K562 (cell line): ENCODE measurements at regions not wholly inside any gene's neighbourhood (a gene's known extent, or its start where the extent isn't known, plus 50 kb on each side); places are given as distances from the start of the nearest gene placed in this dataset.

ENCODE experiments used
- ATAC-seq: fragments of 200-7000 bp; cut with Tn5 transposase; 3 replicates; pipeline ENCODE4 v1.9.1; 2020; ENCODE audit warnings: moderate library complexity
- BruUV-seq: library from RNA; stranded (reverse); fragments of 400-500 nt; replicated peaks from 2 replicates; lab custom pipeline; 2021; lab: Mats Ljungman, UMichigan
- CTCF ChIA-PET: fragments of 300-600 bp; formaldehyde crosslinking; extraction: SDS; loops from one replicate; lab custom pipeline; 2021; ENCODE audit warnings: low intra/inter-chr PET ratio; lab: Yijun Ruan, JAX
- POLR2A ChIA-PET: fragments of 300-600, 350-650 bp; sonication (Branson Sonifier 250); formaldehyde crosslinking; extraction: SDS; loops from one replicate; lab custom pipeline; 2021; ENCODE audit warnings: antibody characterized with exemption, inconsistent platforms; lab: Yijun Ruan, JAX
- DNase-seq, 4 experiments: peaks; one replicate each; pipeline versions ENCODE4 v3.0.0 to v3.0.0-alpha.2; 2011 to 2018; ENCODE audit warnings: low spot score in 3 of 4, mixed read lengths in 3 of 4; ENCODE audit errors: extremely low read depth in 1 of 4
- FAIRE-seq: peaks from 2 replicates; lab custom pipeline; 2011; peaks lifted over from hg19 to GRCh38; lab: Jason Lieb, UNC
- H2AFZ ChIP-seq: 2 replicates; pipeline ENCODE4 v1.6.0; 2011; ENCODE audit warnings: low read depth, low read length, control low read depth, inconsistent platforms
- H3K27ac ChIP-seq: fragments of 200-600 bp; 3 replicates; pipeline ENCODE4 v1.8.0; 2011; ENCODE audit warnings: low read depth, mild to moderate bottlenecking, control low read depth, inconsistent platforms, low read length, moderate library complexity, mixed read lengths; ENCODE audit errors: extremely low read depth
- H3K27me3 ChIP-seq, 2 experiments: fragments of 300-600 bp in 1 of 2; 2 replicates in 1 of 2; 3 replicates in 1 of 2; pipeline versions ENCODE4 v1.6.0 to v1.8.0; 2011; ENCODE audit warnings: inconsistent platforms in 2 of 2, low read length in 2 of 2, mild to moderate bottlenecking in 1 of 2, mixed read lengths in 1 of 2, moderate library complexity in 1 of 2; ENCODE audit not compliant: control insufficient read depth in 2 of 2, insufficient read depth in 2 of 2
- H3K36me3 ChIP-seq: fragments of 300-600 bp; 3 replicates; pipeline ENCODE4 v1.8.0; 2011; ENCODE audit warnings: mild to moderate bottlenecking, low read length, inconsistent platforms; ENCODE audit not compliant: control insufficient read depth, insufficient read depth
- H3K4me1 ChIP-seq, 2 experiments: fragments of 200-600 bp in 1 of 2; replicated peaks in 1 of 2; 2 replicates in 1 of 2; 3 replicates in 1 of 2; pipeline versions ENCODE4 v1.5.1 to v1.8.0; 2011; ENCODE audit warnings: inconsistent platforms in 2 of 2, low read length in 2 of 2, mild to moderate bottlenecking in 1 of 2, mixed read lengths in 1 of 2, moderate library complexity in 1 of 2; ENCODE audit not compliant: control insufficient read depth in 2 of 2, insufficient read depth in 2 of 2
- H3K4me2 ChIP-seq: 2 replicates; pipeline ENCODE4 v1.6.1; 2011; ENCODE audit warnings: low read length, control low read depth, inconsistent platforms, mixed read lengths; ENCODE audit not compliant: insufficient read depth
- H3K4me3 ChIP-seq: fragments of 200-600 bp; sonication (generic), shearing (Covaris generic); 2 replicates; pipeline ENCODE4 v1.5.1; 2016; ENCODE audit warnings: control low read depth, inconsistent platforms
- H3K79me2 ChIP-seq: fragments of 200-600 bp; 3 replicates; pipeline ENCODE4 v1.8.0; 2011; ENCODE audit warnings: low read length, inconsistent platforms; ENCODE audit not compliant: control insufficient read depth, insufficient read depth
- H3K9ac ChIP-seq, 2 experiments: 2 replicates each; pipeline versions ENCODE4 v1.6.0 to v1.6.1; 2011; ENCODE audit warnings: low read depth in 2 of 2, low read length in 2 of 2, control low read depth in 1 of 2, inconsistent platforms in 1 of 2, mild to moderate bottlenecking in 1 of 2, mixed read lengths in 1 of 2; ENCODE audit not compliant: insufficient read depth in 1 of 2
- H3K9me1 ChIP-seq: one replicate; pipeline ENCODE4 v1.6.0; 2011; ENCODE audit warnings: inconsistent platforms, mild to moderate bottlenecking, low read length, moderate library complexity; ENCODE audit not compliant: control insufficient read depth, insufficient read depth
- H3K9me3 ChIP-seq: replicated peaks from 2 replicates; pipeline ENCODE4 v1.5.1; 2011; ENCODE audit warnings: low read depth, low read length, inconsistent platforms; ENCODE audit not compliant: control insufficient read depth, insufficient read depth
- H4K20me1 ChIP-seq: replicated peaks from 2 replicates; pipeline ENCODE4 v1.6.1; 2011; ENCODE audit warnings: low read length, inconsistent platforms, mixed read lengths; ENCODE audit not compliant: control insufficient read depth, insufficient read depth
- DDX20 ChIP-seq: fragments of 450-650 bp; IDR thresholded peaks from 2 replicates; pipeline ENCODE4 v1.6.1; 2016; ENCODE audit warnings: missing genetic modification characterization, low read depth, mild to moderate bottlenecking, missing compliant biosample characterization, moderate library complexity
- ETS2 ChIP-seq: IDR thresholded peaks from 2 replicates; pipeline ENCODE4 v1.6.1; 2016; ENCODE audit warnings: borderline replicate concordance, missing genetic modification characterization, mild to moderate bottlenecking, moderate library complexity, missing compliant biosample characterization; ENCODE audit not compliant: poor library complexity, severe bottlenecking
- FOXK1 ChIP-seq: sonication (generic); formaldehyde crosslinking; IDR thresholded peaks from 2 replicates; pipeline ENCODE4 v1.8.0; 2022; ENCODE audit warnings: missing genetic modification reagents, mild to moderate bottlenecking, borderline replicate concordance
- GATAD2A ChIP-seq: fragments of 450-650 bp; IDR thresholded peaks from 2 replicates; pipeline ENCODE4 v1.6.1; 2017
- KLF1 ChIP-seq: fragments of 450-650 bp; IDR thresholded peaks from 2 replicates; pipeline ENCODE4 v1.6.1; 2016; ENCODE audit warnings: missing genetic modification characterization, missing compliant biosample characterization
- LCOR ChIP-seq: sonication (generic); formaldehyde crosslinking; IDR thresholded peaks from 2 replicates; pipeline ENCODE4 v1.8.0; 2022; ENCODE audit warnings: mild to moderate bottlenecking, missing genetic modification reagents
- MYC ChIP-seq, 2 experiments: fragments of 250-450 bp in 1 of 2; sonication (Bioruptor Pico) in 1 of 2; IDR thresholded peaks; 2 replicates each; pipeline versions ENCODE4 v1.5.1 to v1.6.1; 2012 to 2021; ENCODE audit warnings: low read depth in 2 of 2, borderline replicate concordance in 1 of 2, improper control_type of control experiment in 1 of 2, low read length in 1 of 2, mild to moderate bottlenecking in 1 of 2, moderate library complexity in 1 of 2
- NCOA6 ChIP-seq: fragments of 450-650 bp; IDR thresholded peaks from 2 replicates; pipeline ENCODE4 v1.6.1; 2017; ENCODE audit warnings: mild to moderate bottlenecking
- SMAD4 ChIP-seq: fragments of 250-450 bp; sonication (Bioruptor Pico); conservative IDR thresholded peaks from 2 replicates; pipeline ENCODE4 v1.8.0; 2021; ENCODE audit warnings: inconsistent platforms, mild to moderate bottlenecking, moderate library complexity
- SRSF9 ChIP-seq: fragments of 200-400 bp; formaldehyde crosslinking; IDR thresholded peaks from 2 replicates; pipeline ENCODE4 v1.6.1; 2017; ENCODE audit warnings: low read depth, low read length, borderline replicate concordance
- TBL1XR1 ChIP-seq, 2 experiments: IDR thresholded peaks; 2 replicates each; pipeline ENCODE4 v1.6.1; 2012; ENCODE audit warnings: improper control_type of control experiment in 2 of 2, low read length in 2 of 2, mild to moderate bottlenecking in 1 of 2
- TCF3 ChIP-seq: sonication (generic); formaldehyde crosslinking; IDR thresholded peaks from 2 replicates; pipeline ENCODE4 v1.4.0; 2020; ENCODE audit warnings: mild to moderate bottlenecking, missing genetic modification reagents
- TCF7 ChIP-seq: sonication (generic); IDR thresholded peaks from 2 replicates; pipeline ENCODE4 v1.6.1; 2016; ENCODE audit warnings: antibody characterized with exemption, borderline replicate concordance
- TCF7L2 ChIP-seq: fragments of 150-350 bp; IDR thresholded peaks from 2 replicates; pipeline ENCODE4 v1.6.1; 2016; ENCODE audit warnings: low read depth, mild to moderate bottlenecking, low read length, moderate library complexity
- TGIF2 ChIP-seq: sonication (generic); formaldehyde crosslinking; IDR thresholded peaks from 2 replicates; pipeline ENCODE4 v1.8.1; 2022; ENCODE audit warnings: mild to moderate bottlenecking, missing genetic modification reagents, moderate library complexity
- ZNF24 ChIP-seq: fragments of 450-650 bp; IDR thresholded peaks from 2 replicates; pipeline ENCODE4 v1.6.1; 2016
- ZNF3 ChIP-seq: fragments of 250-450 bp; sonication (Bioruptor Pico); IDR thresholded peaks from 2 replicates; pipeline ENCODE4 v1.5.0; 2021; ENCODE audit warnings: mild to moderate bottlenecking, moderate library complexity
- ZNF316 ChIP-seq: fragments of 450-650 bp; IDR thresholded peaks from 2 replicates; pipeline ENCODE4 v1.6.1; 2016
- ZNF408 ChIP-seq: fragments of 250-450 bp; sonication (Bioruptor Pico); IDR thresholded peaks from 2 replicates; pipeline ENCODE4 v1.4.0; 2020; ENCODE audit warnings: low read depth, mild to moderate bottlenecking, moderate library complexity
- ZNF518B ChIP-seq: fragments of 250-450 bp; sonication (Bioruptor Pico); IDR thresholded peaks from 2 replicates; pipeline ENCODE4 v1.5.0; 2021; ENCODE audit warnings: mild to moderate bottlenecking, moderate library complexity
- WGBS: fragments of 100-300 bp; shearing (Covaris generic); methylation state at CpG from one replicate; pipeline ENCODE4 v1.1.6; 2016; ENCODE audit warnings: low coverage, mixed read lengths; ENCODE audit not compliant: insufficient coverage; ENCODE audit errors: missing lambda C conversion rate; 5-methylcytosine and 5-hydroxymethylcytosine counted together
- in situ Hi-C: fragments of 300-500 bp; cut with MboI; formaldehyde crosslinking; loops from 4 replicates; pipeline ENCODE4 v1.15.0; 2018; ENCODE audit warnings: inconsistent platforms, mixed read lengths
- intact Hi-C: fragments of 100-400 bp; cut with micrococcal nuclease; formaldehyde crosslinking; loops from 2 replicates; pipeline ENCODE4 v1.14.2; 2022

GRCh38 chr9:108467653-108468324, 388.0 kb downstream of the ACTL7B start:
- CTCF ChIA-PET, result no interaction called here
- FAIRE-seq, result no peak
- no peak; the same call in 2 of the 3 replicates for ATAC-seq
- TF ChIP-seq TGIF2 (CRISPR knock-in tag) (no peak), ZNF316 (no peak), ZNF24 (no peak), GATAD2A (no peak), TCF7 (no peak), FOXK1 (no peak), SMAD4 (CRISPR knock-in tag) (no peak), TCF3 (CRISPR knock-in tag) (no peak), ETS2 (tag) (no peak), ZNF408 (CRISPR knock-in tag) (no peak), ZNF518B (CRISPR knock-in tag) (no peak), NCOA6 (no peak), ZNF3 (CRISPR knock-in tag) (no peak), MYC (IDR thresholded peaks at IDR 0.05; ENCODE audit: low read depth, low read length) (no peak), MYC (CRISPR knock-in tag; IDR thresholded peaks at IDR 0.05; ENCODE audit: borderline replicate concordance, low read depth) (no peak), SRSF9 (no peak), LCOR (no peak), TCF7L2 (no peak), KLF1 (tag) (no peak), TBL1XR1 (IDR thresholded peaks at IDR 0.05; ENCODE audit: low read length in 2 of 2) (no peak), DDX20 (tag) (no peak)
- no peaks in the 10 kb centered on the region for H3K36me3 ChIP-seq
- H2AFZ ChIP-seq, result no peak overlapping the region
- H3K27ac ChIP-seq, result no peak overlapping the region
- no peak overlapping the region for H3K9ac ChIP-seq
- BruUV-seq, result no TSS peak
- no peak for DNase-seq
- no peaks in the 10 kb centered on the region for H3K79me2 ChIP-seq
- POLR2A ChIA-PET, result interaction anchor here (0.6 kb wide), 1 partner anchor 81 kb away, joined by 3 read pairs; no protein-coding TSS in a partner anchor
- H3K9me3 ChIP-seq, result no peaks in the 10 kb centered on the region
- H3K4me2 ChIP-seq, result no peak overlapping the region
- no peaks in the 10 kb centered on the region for H4K20me1 ChIP-seq
- H3K4me1 ChIP-seq, result 0 out of 5 replicates have a peak, but pooled peaks cover 0 to 2% of the 10 kb centered on the region in 2 experiments
- WGBS, result 0% methylated on average over 6 of the region's 6 CpGs
- H3K4me3 ChIP-seq, result no peak overlapping the region
- intact Hi-C loops (loop anchor here (1.0 kb wide), 2 partner anchors 98 to 294 kb away; no protein-coding TSS in a partner anchor), in situ Hi-C loops (no loop called here)
- H3K27me3 ChIP-seq, result no peaks in the 10 kb centered on the region
- no peaks in the 10 kb centered on the region for H3K9me1 ChIP-seq
